HepG2 (cell line): ENCODE measurements at regions not wholly inside any gene's neighbourhood (a gene's known extent, or its start where the extent isn't known, plus 50 kb on each side); places are given as distances from the start of the nearest gene placed in this dataset.

Experiments
- CREM ChIP-seq, 2 experiments: sonication (generic) in 1 of 2; formaldehyde crosslinking in 1 of 2; IDR thresholded peaks; 2 replicates each; pipeline versions ENCODE4 v1.4.0 to v1.6.1; 2016 to 2020; ENCODE audit warnings: antibody characterized with exemption in 1 of 2, mild to moderate bottlenecking in 1 of 2, missing genetic modification reagents in 1 of 2
- NFYB ChIP-seq: sonication (generic); formaldehyde crosslinking; IDR thresholded peaks from 2 replicates; pipeline ENCODE4 v1.4.0; 2020; ENCODE audit warnings: missing genetic modification reagents
- TCF7 ChIP-seq: sonication (generic); IDR thresholded peaks from 2 replicates; pipeline ENCODE4 v1.6.1; 2016; ENCODE audit warnings: antibody characterized with exemption, low read depth
- TIGD3 ChIP-seq: sonication (generic); formaldehyde crosslinking; IDR thresholded peaks from 2 replicates; pipeline ENCODE4 v1.5.1; 2020; ENCODE audit warnings: mild to moderate bottlenecking, missing genetic modification reagents, borderline replicate concordance
- ZBTB1 ChIP-seq: sonication (generic); formaldehyde crosslinking; IDR thresholded peaks from 2 replicates; pipeline ENCODE4 v1.4.0; 2020; ENCODE audit warnings: missing genetic modification reagents, borderline replicate concordance
- ZBTB2 ChIP-seq: sonication (generic); formaldehyde crosslinking; IDR thresholded peaks from 2 replicates; pipeline ENCODE4 v1.8.0; 2022; ENCODE audit warnings: low read depth, missing genetic modification reagents
- ZNF224 ChIP-seq: sonication (generic); formaldehyde crosslinking; IDR thresholded peaks from 2 replicates; pipeline ENCODE4 v1.5.0; 2020; ENCODE audit warnings: mild to moderate bottlenecking, missing genetic modification reagents
- ZNF597 ChIP-seq: sonication (generic); formaldehyde crosslinking; IDR thresholded peaks from 2 replicates; pipeline ENCODE4 v1.5.0; 2020; ENCODE audit warnings: missing genetic modification reagents

GRCh38 chr7:46288861-46289260, 367.8 kb upstream of the IGFBP3 start:
- TF ChIP-seq TIGD3 (CRISPR knock-in tag) (no peak), ZBTB1 (CRISPR knock-in tag) (no peak), CREM (IDR thresholded peaks at IDR 0.05) (no peak), CREM (CRISPR knock-in tag; IDR thresholded peaks at IDR 0.05) (no peak), ZBTB2 (CRISPR knock-in tag) (no peak), TCF7 (no peak), ZNF224 (no peak), NFYB (CRISPR knock-in tag) (no peak), ZNF597 (no peak)
